ENCODE measurements at regions not wholly inside any gene's neighbourhood (a gene's known extent, or its start where the extent isn't known, plus 50 kb on each side); places are given as distances from the start of the nearest gene placed in this dataset.

GRCh38 chrX:75873993-75874392 lies 88.9 kb upstream of the MAGEE2 start:
- TF ChIP-seq, protein P1, sequence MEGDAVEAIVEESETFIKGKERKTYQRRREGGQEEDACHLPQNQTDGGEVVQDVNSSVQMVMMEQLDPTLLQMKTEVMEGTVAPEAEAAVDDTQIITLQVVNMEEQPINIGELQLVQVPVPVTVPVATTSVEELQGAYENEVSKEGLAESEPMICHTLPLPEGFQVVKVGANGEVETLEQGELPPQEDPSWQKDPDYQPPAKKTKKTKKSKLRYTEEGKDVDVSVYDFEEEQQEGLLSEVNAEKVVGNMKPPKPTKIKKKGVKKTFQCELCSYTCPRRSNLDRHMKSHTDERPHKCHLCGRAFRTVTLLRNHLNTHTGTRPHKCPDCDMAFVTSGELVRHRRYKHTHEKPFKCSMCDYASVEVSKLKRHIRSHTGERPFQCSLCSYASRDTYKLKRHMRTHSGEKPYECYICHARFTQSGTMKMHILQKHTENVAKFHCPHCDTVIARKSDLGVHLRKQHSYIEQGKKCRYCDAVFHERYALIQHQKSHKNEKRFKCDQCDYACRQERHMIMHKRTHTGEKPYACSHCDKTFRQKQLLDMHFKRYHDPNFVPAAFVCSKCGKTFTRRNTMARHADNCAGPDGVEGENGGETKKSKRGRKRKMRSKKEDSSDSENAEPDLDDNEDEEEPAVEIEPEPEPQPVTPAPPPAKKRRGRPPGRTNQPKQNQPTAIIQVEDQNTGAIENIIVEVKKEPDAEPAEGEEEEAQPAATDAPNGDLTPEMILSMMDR (IDR thresholded peaks at IDR 0.05; ENCODE audit: low read depth, low read length): no peak
- Histone ChIP-seq H3K27me3 (no peaks in the 10 kb centered on the region), H3K36me3 (no peaks in the 10 kb centered on the region), H3K4me1 (no peaks in the 10 kb centered on the region), H3K4me3 (ENCODE audit: low read depth, low read length) (no peak overlapping the region), H3K9me3 (no peaks in the 10 kb centered on the region)
- DNase-seq: no peak

DNA sequence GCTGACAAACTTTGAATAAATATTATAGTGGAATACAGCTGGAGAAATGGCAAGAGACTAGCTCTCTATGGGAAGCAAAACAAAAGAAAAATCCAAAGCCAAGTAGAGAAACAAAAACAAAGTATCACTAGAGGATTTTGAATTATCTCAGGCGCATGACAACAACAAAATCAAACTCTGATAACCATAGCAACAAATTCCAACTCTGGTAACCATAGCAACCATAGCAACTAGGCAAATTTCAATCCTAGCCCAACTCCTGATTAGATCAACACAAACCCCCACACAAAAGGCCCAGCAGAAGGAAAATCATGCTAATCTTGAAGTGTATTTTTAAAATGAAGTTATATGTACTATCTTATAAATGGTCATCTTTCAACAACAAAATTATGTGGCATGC lies 98.4 kb upstream of the MAGEE2 start:
- no peaks in the 10 kb centered on the region for H3K4me1 ChIP-seq
- H3K9me3 ChIP-seq: no peaks in the 10 kb centered on the region
- no peak overlapping the region for H3K4me3 ChIP-seq (ENCODE audit: low read depth, low read length)
- DNase-seq: no peak
- H3K36me3 ChIP-seq: no peaks in the 10 kb centered on the region
- H3K27me3 ChIP-seq: no peaks in the 10 kb centered on the region
- TF ChIP-seq, protein P1 (IDR thresholded peaks at IDR 0.05; ENCODE audit: low read depth, low read length): no peak

GRCh38 chrX:75887833-75888232 lies 102.8 kb upstream of the MAGEE2 start:
- DNase-seq: no peak
- no peaks in the 10 kb centered on the region for H3K4me1 ChIP-seq
- no peaks in the 10 kb centered on the region for H3K36me3 ChIP-seq
- H3K9me3 ChIP-seq: no peaks in the 10 kb centered on the region
- H3K4me3 ChIP-seq (ENCODE audit: low read depth, low read length): no peak overlapping the region
- H3K27me3 ChIP-seq: no peaks in the 10 kb centered on the region
- TF ChIP-seq, protein P1 (IDR thresholded peaks at IDR 0.05; ENCODE audit: low read depth, low read length): no peak

DNA sequence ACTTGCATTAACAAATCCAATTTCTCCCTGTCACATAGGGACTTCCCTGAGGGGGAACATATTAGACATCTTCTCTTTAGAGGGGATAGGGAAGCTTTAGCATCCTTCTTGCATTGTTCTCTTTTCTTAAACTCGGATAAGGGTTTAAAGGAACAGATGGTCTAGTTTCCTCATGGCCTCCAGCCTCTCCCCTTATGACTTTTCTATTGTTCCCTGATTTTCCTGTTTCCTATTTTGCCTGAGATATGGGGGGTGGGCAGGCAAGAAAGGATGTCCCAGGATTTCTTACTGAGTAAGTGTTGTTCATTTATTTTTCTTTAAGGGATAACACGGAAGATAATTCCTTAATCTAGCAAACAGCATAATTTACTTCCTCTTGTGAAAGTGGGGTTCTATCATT lies 107.7 kb upstream of the MAGEE2 start:
- no peaks in the 10 kb centered on the region for H3K9me3 ChIP-seq
- no peaks in the 10 kb centered on the region for H3K36me3 ChIP-seq
- no peak for DNase-seq
- TF ChIP-seq, protein P1 (IDR thresholded peaks at IDR 0.05; ENCODE audit: low read depth, low read length): no peak
- no peak overlapping the region for H3K4me3 ChIP-seq (ENCODE audit: low read depth, low read length)
- no peaks in the 10 kb centered on the region for H3K4me1 ChIP-seq
- H3K27me3 ChIP-seq: no peaks in the 10 kb centered on the region

- TF ChIP-seq, protein P1 (IDR thresholded peaks at IDR 0.05; ENCODE audit: low read depth, low read length): no peak
These were observed 108.2 kb upstream of the MAGEE2 start for GRCh38 chrX:75893281-75893680.

GRCh38 chrX:75911716-75912115 lies 126.7 kb upstream of the MAGEE2 start:
- no peaks in the 10 kb centered on the region for H3K9me3 ChIP-seq
- no peak for DNase-seq
- H3K4me3 ChIP-seq (ENCODE audit: low read depth, low read length): no peak overlapping the region
- H3K27me3 ChIP-seq: no peaks in the 10 kb centered on the region
- H3K4me1 ChIP-seq: no peaks in the 10 kb centered on the region
- H3K36me3 ChIP-seq: no peaks in the 10 kb centered on the region
- TF ChIP-seq, protein P1 (IDR thresholded peaks at IDR 0.05; ENCODE audit: low read depth, low read length): no peak

More at GRCh38 chrX:75893281-75893680, 108.2 kb upstream of the MAGEE2 start:
- Histone ChIP-seq H3K4me1 (no peaks in the 10 kb centered on the region), H3K27me3 (no peaks in the 10 kb centered on the region), H3K36me3 (no peaks in the 10 kb centered on the region), H3K9me3 (no peaks in the 10 kb centered on the region), H3K4me3 (ENCODE audit: low read depth, low read length) (no peak overlapping the region)
- DNase-seq: no peak
